GM10266 (cell line): ENCODE measurements at regions not wholly inside any gene's neighbourhood (a gene's known extent, or its start where the extent isn't known, plus 50 kb on each side); places are given as distances from the start of the nearest gene placed in this dataset.

ENCODE experiments used
- DNase-seq: peaks from one replicate; pipeline ENCODE4 v3.0.0; 2012; ENCODE audit errors: extremely low spot score
- CTCF ChIP-seq: IDR thresholded peaks from 2 replicates; pipeline ENCODE4 v1.5.1; 2012; ENCODE audit warnings: mild to moderate bottlenecking, low read depth; ENCODE audit not compliant: control insufficient read depth, insufficient read depth; ENCODE audit errors: missing control alignments

- TF ChIP-seq CTCF, result no peak
- DNase-seq, result no peak
These were observed 53.2 kb upstream of the ENPP6 start for GRCh38 chr4:184270808-184271413.

DNA sequence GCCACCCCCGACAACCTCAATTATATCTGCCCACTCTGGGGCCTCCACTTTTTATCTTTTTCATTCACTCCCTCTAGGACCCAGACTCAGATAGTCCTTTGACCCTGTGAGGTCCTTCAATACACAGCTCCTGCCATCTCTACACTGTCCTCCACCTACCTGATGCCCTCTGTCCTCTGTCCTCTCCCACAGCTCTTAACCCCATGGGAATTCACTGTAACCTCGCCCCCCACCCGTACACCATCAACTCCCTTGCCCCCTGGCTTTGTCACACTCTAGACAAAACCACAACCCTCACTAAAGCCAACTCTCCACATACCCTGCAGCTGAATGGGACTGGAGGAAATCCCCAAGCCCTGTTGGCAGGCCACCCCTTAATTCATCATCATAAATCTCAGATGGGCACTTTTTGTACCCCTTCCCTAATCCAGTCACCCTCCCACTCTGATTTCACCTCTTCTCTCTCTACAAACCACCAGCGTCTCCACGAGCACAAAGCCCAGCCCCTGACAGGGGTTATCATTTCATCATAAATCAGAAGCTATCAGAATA lies 52.3 kb upstream of the ENPP6 start:
- no peak for TF ChIP-seq CTCF
- no peak for DNase-seq

DNA sequence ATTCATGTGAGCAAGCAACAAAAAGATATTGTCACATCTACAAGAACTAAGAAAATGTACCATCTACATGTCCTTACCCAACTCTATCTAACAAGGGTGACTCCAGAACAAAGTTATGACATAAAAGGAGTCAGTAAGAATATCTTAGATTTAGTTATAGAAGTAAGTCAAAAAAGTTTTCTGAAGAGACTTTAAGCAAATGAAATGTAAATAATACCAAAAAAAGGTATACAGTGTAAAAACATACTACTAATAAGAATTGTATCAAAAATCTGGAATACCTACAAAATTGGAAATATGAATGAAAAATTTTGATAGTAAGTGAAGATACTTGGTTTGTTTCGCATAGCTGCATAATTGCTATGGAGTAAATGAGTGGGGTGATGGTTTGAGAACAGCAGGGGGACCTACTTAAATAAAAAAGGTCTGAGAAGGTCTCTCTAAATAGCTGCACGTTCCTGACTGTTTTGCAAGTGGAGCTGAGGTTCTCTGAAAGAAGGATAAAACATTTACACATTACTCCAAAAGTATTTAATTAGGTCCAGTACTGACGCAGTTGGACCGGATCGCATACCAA lies 51.0 kb upstream of the ENPP6 start:
- no peak for TF ChIP-seq CTCF
- no peak for DNase-seq

- TF ChIP-seq CTCF, result no peak
- peak; percentile 75 for DNase-seq
These were observed 50.3 kb upstream of the ENPP6 start for GRCh38 chr4:184267673-184268583.
